ENCODE measurements at regions not wholly inside any gene's neighbourhood (a gene's known extent, or its start where the extent isn't known, plus 50 kb on each side); places are given as distances from the start of the nearest gene placed in this dataset.

DNA sequence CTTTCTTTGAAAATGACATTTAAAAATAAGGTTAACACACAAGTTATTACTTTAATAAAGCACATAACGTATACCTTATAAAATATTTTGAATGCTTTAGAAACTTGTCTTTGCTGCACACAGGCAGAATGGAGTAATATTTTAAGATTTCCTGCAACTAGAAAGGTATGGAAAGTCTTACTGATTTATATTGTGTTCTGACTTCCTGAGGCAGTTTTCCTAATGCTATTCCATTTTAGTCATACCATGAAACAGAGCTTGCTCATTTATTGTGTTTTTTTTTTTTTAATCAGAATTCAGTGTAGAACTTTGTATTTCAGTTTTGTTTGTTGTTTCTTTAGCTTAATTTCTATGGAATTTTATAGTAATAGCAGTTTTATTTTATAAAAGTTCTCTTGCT lies 60.9 kb upstream of the S1PR1 start:
- TF ChIP-seq CTCF (IDR thresholded peaks at IDR 0.05) (no peak), EZH2 (IDR thresholded peaks at IDR 0.05) (no peak), EZH2phosphoT487 (IDR thresholded peaks at IDR 0.05) (no peak)

Measured in neural progenitor cell (in vitro differentiated cells).